GM21717 (cell line): ENCODE measurements at regions not wholly inside any gene's neighbourhood (a gene's known extent, or its start where the extent isn't known, plus 50 kb on each side); places are given as distances from the start of the nearest gene placed in this dataset.
A peak's percentile ranks its signal among the peaks of the same experiment; 100 is the strongest.

Experiments used
- ATAC-seq: cut with Tn5 transposase; IDR thresholded peaks from one replicate; pipeline ENCODE4 v1.9.1; 2021; ENCODE audit warnings: mild to moderate bottlenecking, moderate library complexity; ENCODE audit not compliant: unreplicated experiment

- ATAC-seq, result no peak
Observed at GRCh38 chr16:89027281-89027680, 50.3 kb upstream of the CBFA2T3 start.

- peak; percentile 76 for ATAC-seq
Observed at GRCh38 chr16:89031715-89032659, 55.0 kb upstream of the CBFA2T3 start.

- no peak for ATAC-seq
Observed at GRCh38 chr16:89033304-89033703, 56.3 kb upstream of the CBFA2T3 start.

- ATAC-seq, result no peak
Observed at GRCh38 chr16:89033796-89034572, 57.0 kb upstream of the CBFA2T3 start.

- ATAC-seq, result no peak
Observed at GRCh38 chr16:89034573-89034961, 57.6 kb upstream of the CBFA2T3 start.

- ATAC-seq, result no peak
Observed at GRCh38 chr16:89034971-89035668, 58.1 kb upstream of the CBFA2T3 start.

- ATAC-seq, result no peak
Observed at GRCh38 chr16:89035669-89036570, 57.7 kb upstream of the ACSF3 start.

GRCh38 chr16:89036776-89037175 is 56.9 kb upstream of the ACSF3 start:
- no peak for ATAC-seq

- ATAC-seq, result no peak
Observed at GRCh38 chr16:89037261-89038152, 56.1 kb upstream of the ACSF3 start.

GRCh38 chr16:89038221-89038721 is 55.4 kb upstream of the ACSF3 start:
- no peak for ATAC-seq

- ATAC-seq, result no peak
Observed at GRCh38 chr16:89038811-89039735, 54.6 kb upstream of the ACSF3 start.

- ATAC-seq, result no peak
Observed at GRCh38 chr16:89039756-89040155, 53.9 kb upstream of the ACSF3 start.

GRCh38 chr16:89040391-89040790 is 53.3 kb upstream of the ACSF3 start:
- ATAC-seq, result no peak

- ATAC-seq, result no peak
Observed at GRCh38 chr16:89040861-89041570, 52.6 kb upstream of the ACSF3 start.

GRCh38 chr16:89041571-89042481 is 51.8 kb upstream of the ACSF3 start:
- ATAC-seq, result no peak
